ENCODE measurements at regions not wholly inside any gene's neighbourhood (a gene's known extent, or its start where the extent isn't known, plus 50 kb on each side); places are given as distances from the start of the nearest gene placed in this dataset.

GRCh38 chr10:130895161-130895560 is 416.4 kb downstream of the TCERG1L start:
- no peak for DNase-seq

GRCh38 chr10:130897815-130898214 is 413.7 kb downstream of the TCERG1L start:
- no peak for DNase-seq

- DNase-seq, result no peak
These were observed 413.1 kb downstream of the TCERG1L start for GRCh38 chr10:130898381-130898780.

- DNase-seq, result no peak
These were observed 411.7 kb downstream of the TCERG1L start for GRCh38 chr10:130899856-130900255.

- no peak for DNase-seq
These were observed 410.9 kb downstream of the TCERG1L start for GRCh38 chr10:130900441-130901160.

- peak; percentile 2 for DNase-seq
These were observed 410.0 kb downstream of the TCERG1L start for GRCh38 chr10:130901311-130902165.

GRCh38 chr10:130902471-130902870 is 409.1 kb downstream of the TCERG1L start:
- no peak for DNase-seq

GRCh38 chr10:130902929-130903328 is 408.6 kb downstream of the TCERG1L start:
- DNase-seq, result no peak

GRCh38 chr10:130904676-130905075 is 406.8 kb downstream of the TCERG1L start:
- no peak for DNase-seq

- no peak for DNase-seq
These were observed 406.1 kb downstream of the TCERG1L start for GRCh38 chr10:130905386-130905785.

- no peak for DNase-seq
These were observed 405.6 kb downstream of the TCERG1L start for GRCh38 chr10:130905921-130906320.

GRCh38 chr10:130910848-130911247 is 400.7 kb downstream of the TCERG1L start:
- no peak for DNase-seq

- no peak for DNase-seq
These were observed 397.7 kb downstream of the TCERG1L start for GRCh38 chr10:130913844-130914243.

GRCh38 chr10:130914367-130914766 is 397.2 kb downstream of the TCERG1L start:
- DNase-seq, result no peak

GRCh38 chr10:130915065-130915464 is 396.5 kb downstream of the TCERG1L start:
- no peak for DNase-seq

GRCh38 chr10:130921461-130921860 is 390.1 kb downstream of the TCERG1L start:
- no peak for DNase-seq

GRCh38 chr10:130921911-130922440 is 389.5 kb downstream of the TCERG1L start:
- DNase-seq, result no peak

GRCh38 chr10:130923596-130923995 is 387.9 kb downstream of the TCERG1L start:
- no peak for DNase-seq

- peak; percentile 56 for DNase-seq
These were observed 387.2 kb downstream of the TCERG1L start for GRCh38 chr10:130924138-130924819.

- DNase-seq, result no peak
These were observed 385.1 kb downstream of the TCERG1L start for GRCh38 chr10:130926442-130926841.

- no peak for DNase-seq
These were observed 384.4 kb downstream of the TCERG1L start for GRCh38 chr10:130927157-130927556.

GRCh38 chr10:130928306-130928705 is 383.2 kb downstream of the TCERG1L start:
- no peak for DNase-seq
